ENCODE measurements at regions not wholly inside any gene's neighbourhood (a gene's known extent, or its start where the extent isn't known, plus 50 kb on each side); places are given as distances from the start of the nearest gene placed in this dataset.

- no peaks in the 10 kb centered on the region for H3K9me3 ChIP-seq
- H3K27ac ChIP-seq, result no peak overlapping the region
- no peaks in the 10 kb centered on the region for H3K27me3 ChIP-seq (replicated peaks; ENCODE audit: insufficient read depth)
- H3K4me3 ChIP-seq, result no peak overlapping the region
- DNase-seq (ENCODE audit: low spot score), result no peak
- TF ChIP-seq CTCF (IDR thresholded peaks at IDR 0.05), result no peak
- no peak for ATAC-seq (ENCODE audit: insufficient number of reproducible peaks, low FRiP score, low read depth)
- H3K36me3 ChIP-seq, result no peaks in the 10 kb centered on the region
- no peaks in the 10 kb centered on the region for H3K4me1 ChIP-seq (ENCODE audit: control insufficient read depth in 1 of 2, low read depth in 2 of 2)
These were observed 1474.3 kb upstream of the CDH6 start for GRCh38 chr5:29719171-29719570.

- H3K9me3 ChIP-seq, result no peaks in the 10 kb centered on the region
- DNase-seq (ENCODE audit: low spot score), result no peak
- H3K4me3 ChIP-seq, result no peak overlapping the region
- H3K27ac ChIP-seq, result no peak overlapping the region
- H3K36me3 ChIP-seq, result no peaks in the 10 kb centered on the region
- no peak for TF ChIP-seq CTCF (IDR thresholded peaks at IDR 0.05)
- H3K27me3 ChIP-seq (replicated peaks; ENCODE audit: insufficient read depth), result no peaks in the 10 kb centered on the region
- no peaks in the 10 kb centered on the region for H3K4me1 ChIP-seq (ENCODE audit: control insufficient read depth in 1 of 2, low read depth in 2 of 2)
- no peak for ATAC-seq (ENCODE audit: insufficient number of reproducible peaks, low FRiP score, low read depth)
These were observed 1478.3 kb upstream of the CDH6 start for GRCh38 chr5:29715167-29715566.

- ATAC-seq (ENCODE audit: insufficient number of reproducible peaks, low FRiP score, low read depth) (no peak), DNase-seq (ENCODE audit: low spot score) (no peak)
- no peak overlapping the region for H3K4me3 ChIP-seq
- no peaks in the 10 kb centered on the region for H3K36me3 ChIP-seq
- no peaks in the 10 kb centered on the region for H3K4me1 ChIP-seq (ENCODE audit: control insufficient read depth in 1 of 2, low read depth in 2 of 2)
- no peak overlapping the region for H3K27ac ChIP-seq
- H3K27me3 ChIP-seq (replicated peaks; ENCODE audit: insufficient read depth), result no peaks in the 10 kb centered on the region
- no peak for TF ChIP-seq CTCF (IDR thresholded peaks at IDR 0.05)
- H3K9me3 ChIP-seq, result no peaks in the 10 kb centered on the region
These were observed 1490.6 kb upstream of the CDH6 start for GRCh38 chr5:29702875-29703274.

DNA sequence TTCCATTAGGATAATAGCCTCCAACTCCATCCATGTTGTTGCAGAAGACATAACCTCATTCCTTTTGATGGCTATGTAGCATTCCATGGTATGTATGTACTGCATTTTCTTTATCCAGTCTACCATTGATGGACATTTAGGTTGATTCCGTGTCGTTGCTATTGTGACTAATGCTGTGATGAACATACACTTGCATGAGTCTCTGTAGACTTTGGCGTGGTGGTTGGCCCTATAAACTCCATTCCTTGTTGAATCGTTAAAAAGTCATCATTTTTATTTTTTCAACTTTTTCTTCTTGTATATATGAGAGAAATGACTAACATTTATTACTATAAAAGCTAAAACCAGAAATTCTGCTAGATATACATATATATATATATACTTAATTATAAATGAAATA, 1491.9 kb upstream of the CDH6 start:
- Histone ChIP-seq H3K36me3 (no peaks in the 10 kb centered on the region), H3K4me3 (no peak overlapping the region), H3K27ac (no peak overlapping the region), H3K9me3 (no peaks in the 10 kb centered on the region), H3K4me1 (ENCODE audit: control insufficient read depth in 1 of 2, low read depth in 2 of 2) (no peaks in the 10 kb centered on the region), H3K27me3 (replicated peaks; ENCODE audit: insufficient read depth) (no peaks in the 10 kb centered on the region)
- ATAC-seq (ENCODE audit: insufficient number of reproducible peaks, low FRiP score, low read depth), result no peak
- DNase-seq (ENCODE audit: low spot score), result no peak
- TF ChIP-seq CTCF (IDR thresholded peaks at IDR 0.05), result no peak

DNA sequence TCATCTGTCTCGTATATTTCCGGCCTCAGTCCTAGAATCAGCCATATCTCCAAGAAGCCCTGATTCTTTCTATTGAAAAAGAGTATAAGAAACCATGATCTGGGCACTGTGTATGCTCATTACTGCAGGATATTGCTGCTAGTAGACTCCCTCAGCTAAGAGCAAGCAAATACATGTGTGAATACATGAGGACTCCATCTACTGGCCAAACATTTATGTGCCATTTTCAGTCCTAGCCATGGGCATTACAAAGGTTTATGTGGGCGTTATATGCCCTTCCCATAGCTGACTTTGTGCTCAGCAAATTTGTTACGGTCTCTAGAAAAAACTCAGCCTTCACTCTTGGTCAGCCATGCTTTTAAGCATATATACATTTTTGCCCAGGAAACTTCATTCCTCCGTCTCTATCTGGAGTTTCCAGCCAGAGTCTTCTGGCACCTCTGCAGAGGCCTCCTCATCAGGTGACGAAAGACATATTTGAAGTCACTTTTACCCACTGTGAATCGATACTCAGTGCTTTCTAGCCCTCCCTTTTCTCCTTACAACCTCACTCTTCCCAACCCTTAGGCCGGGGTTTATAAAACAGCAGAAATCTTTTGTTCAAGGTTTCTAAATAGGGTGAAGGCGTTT, 1495.6 kb upstream of the CDH6 start:
- Histone ChIP-seq H3K36me3 (no peaks in the 10 kb centered on the region), H3K4me1 (ENCODE audit: control insufficient read depth in 1 of 2, low read depth in 2 of 2) (no peaks in the 10 kb centered on the region), H3K4me3 (no peak overlapping the region), H3K27ac (no peak overlapping the region), H3K27me3 (replicated peaks; ENCODE audit: insufficient read depth) (no peaks in the 10 kb centered on the region), H3K9me3 (no peaks in the 10 kb centered on the region)
- no peak for TF ChIP-seq CTCF (IDR thresholded peaks at IDR 0.05)
- no peak for DNase-seq (ENCODE audit: low spot score)
- no peak for ATAC-seq (ENCODE audit: insufficient number of reproducible peaks, low FRiP score, low read depth)
